ENCODE measurements at regions not wholly inside any gene's neighbourhood (a gene's known extent, or its start where the extent isn't known, plus 50 kb on each side); places are given as distances from the start of the nearest gene placed in this dataset.

GRCh38 chr15:87752250-87752951, 504.1 kb downstream of the NTRK3 start:
- Histone ChIP-seq H3K79me2 (ENCODE audit: insufficient read depth, low read depth, low read length) (no peaks in the 10 kb centered on the region), H3K27ac (ENCODE audit: low read depth, low read length, poor library complexity, severe bottlenecking) (no peak overlapping the region), H2AFZ (ENCODE audit: low read length) (no peak overlapping the region), H3K9me3 (ENCODE audit: low read length) (no peaks in the 10 kb centered on the region), H3K9me2 (ENCODE audit: insufficient read depth, low read length) (no peaks in the 10 kb centered on the region), H3K4me3 (ENCODE audit: low read depth, low read length, poor library complexity, severe bottlenecking) (no peak overlapping the region), H3K4me2 (ENCODE audit: low read length) (no peak overlapping the region), H3K36me3 (ENCODE audit: insufficient read depth, low read length) (no peaks in the 10 kb centered on the region), H3K4me1 (ENCODE audit: insufficient read depth, low read length, poor library complexity, severe bottlenecking) (no peaks in the 10 kb centered on the region), H4K20me1 (ENCODE audit: insufficient read depth, low read length) (no peaks in the 10 kb centered on the region)
- DNase-seq (ENCODE audit: low spot score) = no peak
- no peak for TF ChIP-seq EZH2phosphoT487 (IDR thresholded peaks at IDR 0.05; ENCODE audit: borderline replicate concordance, low read depth, low read length)
- TF ChIP-seq, protein P1, sequence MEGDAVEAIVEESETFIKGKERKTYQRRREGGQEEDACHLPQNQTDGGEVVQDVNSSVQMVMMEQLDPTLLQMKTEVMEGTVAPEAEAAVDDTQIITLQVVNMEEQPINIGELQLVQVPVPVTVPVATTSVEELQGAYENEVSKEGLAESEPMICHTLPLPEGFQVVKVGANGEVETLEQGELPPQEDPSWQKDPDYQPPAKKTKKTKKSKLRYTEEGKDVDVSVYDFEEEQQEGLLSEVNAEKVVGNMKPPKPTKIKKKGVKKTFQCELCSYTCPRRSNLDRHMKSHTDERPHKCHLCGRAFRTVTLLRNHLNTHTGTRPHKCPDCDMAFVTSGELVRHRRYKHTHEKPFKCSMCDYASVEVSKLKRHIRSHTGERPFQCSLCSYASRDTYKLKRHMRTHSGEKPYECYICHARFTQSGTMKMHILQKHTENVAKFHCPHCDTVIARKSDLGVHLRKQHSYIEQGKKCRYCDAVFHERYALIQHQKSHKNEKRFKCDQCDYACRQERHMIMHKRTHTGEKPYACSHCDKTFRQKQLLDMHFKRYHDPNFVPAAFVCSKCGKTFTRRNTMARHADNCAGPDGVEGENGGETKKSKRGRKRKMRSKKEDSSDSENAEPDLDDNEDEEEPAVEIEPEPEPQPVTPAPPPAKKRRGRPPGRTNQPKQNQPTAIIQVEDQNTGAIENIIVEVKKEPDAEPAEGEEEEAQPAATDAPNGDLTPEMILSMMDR (conservative IDR thresholded peaks at IDR 0.05; ENCODE audit: low read length) = no peak
- CTCF ChIA-PET (ENCODE audit: unreplicated experiment) = no interaction called here
- POLR2A ChIA-PET = no interaction called here
- no TSS peak for BruUV-seq (replicated peaks)
- intact Hi-C loops (cut with micrococcal nuclease; ENCODE audit: unreplicated experiment) = no loop called here

DNA sequence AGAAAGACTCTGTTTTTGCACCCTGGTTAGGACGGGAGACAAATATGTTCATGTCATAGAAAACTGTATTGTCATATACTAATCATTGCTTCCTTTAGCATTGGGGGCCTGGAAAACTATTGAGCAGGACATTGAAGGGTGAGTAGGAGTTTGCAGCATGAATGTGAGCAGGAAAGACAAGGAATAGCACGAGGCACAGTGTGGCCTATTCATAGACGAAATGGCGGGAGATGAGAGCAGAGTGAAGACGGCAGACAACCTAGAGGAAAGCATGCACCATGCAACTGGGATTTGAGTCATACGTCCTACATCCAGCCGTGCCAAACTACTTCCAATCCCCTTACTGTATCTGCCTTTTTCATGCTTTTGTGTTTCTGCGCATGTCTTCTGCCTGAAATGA, 508.1 kb downstream of the NTRK3 start:
- Histone ChIP-seq H3K4me1 (ENCODE audit: insufficient read depth, low read length, poor library complexity, severe bottlenecking) (no peaks in the 10 kb centered on the region), H3K9me3 (ENCODE audit: low read length) (no peaks in the 10 kb centered on the region), H3K36me3 (ENCODE audit: insufficient read depth, low read length) (no peaks in the 10 kb centered on the region), H2AFZ (ENCODE audit: low read length) (no peak overlapping the region), H3K4me2 (ENCODE audit: low read length) (no peak overlapping the region), H3K27ac (ENCODE audit: low read depth, low read length, poor library complexity, severe bottlenecking) (no peak overlapping the region), H3K9me2 (ENCODE audit: insufficient read depth, low read length) (no peaks in the 10 kb centered on the region), H4K20me1 (ENCODE audit: insufficient read depth, low read length) (no peaks in the 10 kb centered on the region), H3K79me2 (ENCODE audit: insufficient read depth, low read depth, low read length) (no peaks in the 10 kb centered on the region), H3K4me3 (ENCODE audit: low read depth, low read length, poor library complexity, severe bottlenecking) (no peak overlapping the region)
- TF ChIP-seq EZH2phosphoT487 (IDR thresholded peaks at IDR 0.05; ENCODE audit: borderline replicate concordance, low read depth, low read length) = no peak
- TF ChIP-seq, protein P1 (conservative IDR thresholded peaks at IDR 0.05; ENCODE audit: low read length) = no peak
- POLR2A ChIA-PET = interaction anchor here (0.6 to 1.0 kb wide), 2 partner anchors 12 to 51 kb away, joined by 3 read pairs; no protein-coding TSS in a partner anchor
- DNase-seq (ENCODE audit: low spot score) = no peak
- BruUV-seq (replicated peaks) = no TSS peak
- CTCF ChIA-PET (ENCODE audit: unreplicated experiment) = no interaction called here
- intact Hi-C loops (cut with micrococcal nuclease; ENCODE audit: unreplicated experiment) = no loop called here

GRCh38 chr15:87747087-87747486, 509.5 kb downstream of the NTRK3 start:
- Histone ChIP-seq H3K9me3 (ENCODE audit: low read length) (no peaks in the 10 kb centered on the region), H3K9me2 (ENCODE audit: insufficient read depth, low read length) (no peaks in the 10 kb centered on the region), H3K27ac (ENCODE audit: low read depth, low read length, poor library complexity, severe bottlenecking) (no peak overlapping the region), H3K79me2 (ENCODE audit: insufficient read depth, low read depth, low read length) (no peaks in the 10 kb centered on the region), H3K4me3 (ENCODE audit: low read depth, low read length, poor library complexity, severe bottlenecking) (no peak overlapping the region), H3K4me1 (ENCODE audit: insufficient read depth, low read length, poor library complexity, severe bottlenecking) (no peaks in the 10 kb centered on the region), H4K20me1 (ENCODE audit: insufficient read depth, low read length) (no peaks in the 10 kb centered on the region), H3K4me2 (ENCODE audit: low read length) (no peak overlapping the region), H2AFZ (ENCODE audit: low read length) (no peak overlapping the region), H3K36me3 (ENCODE audit: insufficient read depth, low read length) (no peaks in the 10 kb centered on the region)
- POLR2A ChIA-PET = no interaction called here
- CTCF ChIA-PET (ENCODE audit: unreplicated experiment) = no interaction called here
- intact Hi-C loops (cut with micrococcal nuclease; ENCODE audit: unreplicated experiment) = no loop called here
- TF ChIP-seq, protein P1 (conservative IDR thresholded peaks at IDR 0.05; ENCODE audit: low read length) = no peak
- TF ChIP-seq EZH2phosphoT487 (IDR thresholded peaks at IDR 0.05; ENCODE audit: borderline replicate concordance, low read depth, low read length) = no peak
- DNase-seq (ENCODE audit: low spot score) = no peak
- no TSS peak for BruUV-seq (replicated peaks)

All from OCI-LY7 (cell line).